Activated CD8-positive, alpha-beta T cell treated with anti-CD3 and anti-CD28 coated beads for 36 hours (primary cell): ENCODE measurements at regions not wholly inside any gene's neighbourhood (a gene's known extent, or its start where the extent isn't known, plus 50 kb on each side); places are given as distances from the start of the nearest gene placed in this dataset.

Experiments used
- ATAC-seq: fragments of 200-7000 bp; cut with Tn5 transposase; one replicate; pipeline ENCODE4 v1.10.0; 2021; ENCODE audit warnings: mild to moderate bottlenecking, moderate library complexity
- CTCF ChIA-PET: fragments of 350-600 bp; sonication (Branson Sonifier 250); formaldehyde crosslinking; loops from one replicate; lab custom pipeline; 2021; ENCODE audit warnings: antibody characterized with exemption; lab: Charles Lee
- POLR2A ChIA-PET: fragments of 350-600 bp; sonication (Branson Sonifier 250); formaldehyde crosslinking; loops from one replicate; lab custom pipeline; 2021; ENCODE audit warnings: antibody characterized with exemption; lab: Charles Lee
- DNase-seq: peaks from one replicate; pipeline ENCODE4 v3.0.0-alpha.2; 2020
- H3K27ac Mint-ChIP-seq: one replicate; pipeline ENCODE4 v1.8.0; 2021; ENCODE audit warnings: mild to moderate bottlenecking, mixed read lengths
- H3K27me3 Mint-ChIP-seq: one replicate; pipeline ENCODE4 v1.8.0; 2021; ENCODE audit warnings: mixed read lengths
- H3K36me3 Mint-ChIP-seq: one replicate; pipeline ENCODE4 v1.8.0; 2021; ENCODE audit warnings: low read depth, mixed read lengths
- H3K4me1 Mint-ChIP-seq: one replicate; pipeline ENCODE4 v1.8.0; 2021; ENCODE audit warnings: low read depth, mixed read lengths
- H3K4me3 Mint-ChIP-seq: one replicate; pipeline ENCODE4 v1.8.0; 2021; ENCODE audit warnings: mild to moderate bottlenecking, moderate library complexity, mixed read lengths
- H3K9me3 Mint-ChIP-seq: one replicate; pipeline ENCODE4 v1.8.0; 2021; ENCODE audit warnings: mixed read lengths
- intact Hi-C: fragments of 100-400 bp; cut with micrococcal nuclease; formaldehyde crosslinking; loops from one replicate; pipeline ENCODE4 v1.10.0; 2022
- TF ChIP-seq, protein P1 (sequence below): fragments of 200-600 bp; IDR thresholded peaks from one replicate; pipeline ENCODE4 v1.8.0; 2022; ENCODE audit warnings: antibody characterized with exemption, mild to moderate bottlenecking

DNA sequence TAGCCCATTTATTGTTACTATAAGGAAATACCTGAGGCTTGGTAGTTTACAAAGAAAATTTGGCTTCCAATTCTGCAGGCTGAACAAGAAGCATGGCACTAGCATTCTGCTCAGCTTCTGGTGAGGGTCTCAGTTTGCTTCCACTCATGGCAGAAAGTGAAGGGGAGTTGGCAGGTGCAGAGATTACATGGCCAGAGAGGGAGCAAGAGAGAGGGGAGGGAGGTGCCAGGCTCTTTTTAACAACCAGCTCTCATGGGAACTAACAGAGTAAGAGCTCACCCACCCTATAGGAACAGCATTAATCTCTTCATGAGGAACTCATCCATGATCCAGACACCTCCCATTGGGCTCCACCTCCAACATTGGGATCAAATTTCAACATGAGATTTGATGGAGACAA lies 437.9 kb downstream of the CHL1 start:
- Mint-ChIP-seq H3K36me3 (no peaks in the 10 kb centered on the region), H3K9me3 (no peaks in the 10 kb centered on the region), H3K27me3 (no peaks in the 10 kb centered on the region), H3K27ac (no peak overlapping the region), H3K4me3 (no peak overlapping the region), H3K4me1 (no peaks in the 10 kb centered on the region)
- DNase-seq (no peak), ATAC-seq (no peak)
- TF ChIP-seq, protein P1, sequence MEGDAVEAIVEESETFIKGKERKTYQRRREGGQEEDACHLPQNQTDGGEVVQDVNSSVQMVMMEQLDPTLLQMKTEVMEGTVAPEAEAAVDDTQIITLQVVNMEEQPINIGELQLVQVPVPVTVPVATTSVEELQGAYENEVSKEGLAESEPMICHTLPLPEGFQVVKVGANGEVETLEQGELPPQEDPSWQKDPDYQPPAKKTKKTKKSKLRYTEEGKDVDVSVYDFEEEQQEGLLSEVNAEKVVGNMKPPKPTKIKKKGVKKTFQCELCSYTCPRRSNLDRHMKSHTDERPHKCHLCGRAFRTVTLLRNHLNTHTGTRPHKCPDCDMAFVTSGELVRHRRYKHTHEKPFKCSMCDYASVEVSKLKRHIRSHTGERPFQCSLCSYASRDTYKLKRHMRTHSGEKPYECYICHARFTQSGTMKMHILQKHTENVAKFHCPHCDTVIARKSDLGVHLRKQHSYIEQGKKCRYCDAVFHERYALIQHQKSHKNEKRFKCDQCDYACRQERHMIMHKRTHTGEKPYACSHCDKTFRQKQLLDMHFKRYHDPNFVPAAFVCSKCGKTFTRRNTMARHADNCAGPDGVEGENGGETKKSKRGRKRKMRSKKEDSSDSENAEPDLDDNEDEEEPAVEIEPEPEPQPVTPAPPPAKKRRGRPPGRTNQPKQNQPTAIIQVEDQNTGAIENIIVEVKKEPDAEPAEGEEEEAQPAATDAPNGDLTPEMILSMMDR = no peak
- ChIA-PET CTCF (no interaction called here), POLR2A (no interaction called here)
- intact Hi-C loops = no loop called here

DNA sequence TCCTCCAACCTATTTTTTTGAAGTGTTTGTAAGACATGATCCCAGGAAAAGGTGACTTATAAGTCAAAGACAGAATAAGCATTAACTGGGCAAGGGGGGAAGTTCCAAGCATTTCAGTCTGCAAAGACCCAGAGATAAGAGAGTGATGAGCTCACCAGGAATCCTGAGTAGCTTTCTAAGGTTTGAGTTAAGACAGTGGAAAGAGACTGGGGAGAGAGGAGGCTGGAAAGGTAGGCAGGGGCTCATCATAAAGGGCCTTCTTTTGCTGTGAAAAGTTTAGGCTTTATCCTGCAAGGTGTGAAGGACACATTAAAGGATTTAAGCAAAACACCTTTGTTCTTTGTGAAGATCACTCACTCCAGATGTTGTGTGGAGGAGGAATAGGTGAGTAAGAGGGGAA lies 438.8 kb downstream of the CHL1 start:
- Mint-ChIP-seq H3K9me3 (no peaks in the 10 kb centered on the region), H3K4me3 (no peak overlapping the region), H3K4me1 (no peaks in the 10 kb centered on the region), H3K36me3 (no peaks in the 10 kb centered on the region), H3K27me3 (no peaks in the 10 kb centered on the region), H3K27ac (no peak overlapping the region)
- intact Hi-C loops = no loop called here
- no peak for ATAC-seq
- TF ChIP-seq, protein P1 = no peak
- ChIA-PET POLR2A (no interaction called here), CTCF (no interaction called here)
- no peak for DNase-seq

DNA sequence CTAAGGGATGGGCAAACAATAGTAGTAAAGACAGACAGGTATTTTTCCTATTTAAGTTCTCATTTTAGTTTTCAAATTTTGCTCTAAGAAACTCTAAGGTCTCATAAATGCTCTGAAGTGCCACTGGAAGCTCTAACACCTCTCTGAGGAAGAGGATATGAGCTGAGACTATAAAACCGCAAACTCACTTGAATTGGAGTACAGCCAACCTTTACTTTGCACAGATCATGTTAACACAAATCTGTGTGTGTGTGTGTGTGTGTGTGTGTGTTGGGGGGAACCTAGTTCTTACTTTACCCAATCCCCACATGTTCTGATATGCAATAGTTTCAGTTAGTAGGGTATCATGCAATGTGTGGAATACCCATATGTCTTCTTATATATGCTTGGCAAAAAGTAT lies 446.8 kb downstream of the CHL1 start:
- ChIA-PET POLR2A (no interaction called here), CTCF (no interaction called here)
- peaks cover 3% of the 10 kb centered on the region for H3K9me3 Mint-ChIP-seq
- ATAC-seq = no peak
- no peak overlapping the region for H3K27ac Mint-ChIP-seq
- no peak for DNase-seq
- H3K4me1 Mint-ChIP-seq = no peaks in the 10 kb centered on the region
- H3K4me3 Mint-ChIP-seq = no peak overlapping the region
- intact Hi-C loops = no loop called here
- H3K36me3 Mint-ChIP-seq = no peaks in the 10 kb centered on the region
- H3K27me3 Mint-ChIP-seq = no peaks in the 10 kb centered on the region
- TF ChIP-seq, protein P1 = no peak

DNA sequence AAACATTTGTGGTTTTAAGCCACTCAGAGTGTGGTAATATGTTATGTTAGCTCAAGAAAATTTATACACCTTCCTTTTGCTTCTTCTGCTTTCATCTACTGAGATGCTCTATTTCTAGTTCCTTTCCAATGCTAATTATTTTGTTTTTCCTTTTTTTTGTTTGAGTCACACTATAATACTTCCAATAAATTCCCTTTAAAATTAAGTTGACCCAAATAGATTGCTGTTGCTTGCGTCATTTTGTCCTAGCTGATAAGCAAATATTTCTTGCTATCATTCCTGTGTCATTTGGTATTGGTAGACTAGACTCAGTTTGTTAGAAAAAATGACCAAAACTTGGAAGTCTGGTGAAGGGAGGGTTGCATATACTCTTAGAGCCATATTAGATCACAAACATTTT lies 437.0 kb upstream of the CNTN6 start:
- ChIA-PET CTCF (no interaction called here), POLR2A (no interaction called here)
- TF ChIP-seq, protein P1 = no peak
- no peaks in the 10 kb centered on the region for H3K36me3 Mint-ChIP-seq
- peaks cover 8% of the 10 kb centered on the region for H3K9me3 Mint-ChIP-seq
- no peak overlapping the region for H3K4me3 Mint-ChIP-seq
- intact Hi-C loops = no loop called here
- DNase-seq = no peak
- H3K4me1 Mint-ChIP-seq = no peaks in the 10 kb centered on the region
- no peak overlapping the region for H3K27ac Mint-ChIP-seq
- H3K27me3 Mint-ChIP-seq = no peaks in the 10 kb centered on the region
- ATAC-seq = no peak

DNA sequence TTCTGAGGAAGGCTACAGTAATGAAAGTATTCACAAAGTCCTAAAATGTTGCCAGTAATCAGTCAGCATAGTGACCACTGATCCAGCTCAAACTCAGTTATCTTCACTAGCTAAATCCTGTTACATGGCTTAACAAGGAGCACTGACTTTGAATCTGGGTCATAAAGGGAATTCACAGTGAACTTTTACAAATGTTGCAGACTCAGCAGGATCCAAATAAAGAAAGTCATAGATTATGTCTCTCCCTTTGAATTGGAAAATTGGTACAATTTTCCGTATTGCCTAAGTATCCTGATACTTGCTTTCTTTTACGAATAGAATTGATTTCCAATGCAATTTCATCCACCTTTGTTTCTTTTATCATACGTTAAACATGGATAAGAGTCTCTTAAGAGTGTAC lies 431.5 kb upstream of the CNTN6 start:
- TF ChIP-seq, protein P1 = no peak
- intact Hi-C loops = no loop called here
- H3K27ac Mint-ChIP-seq = no peak overlapping the region
- DNase-seq = no peak
- ChIA-PET CTCF (no interaction called here), POLR2A (no interaction called here)
- no peaks in the 10 kb centered on the region for H3K27me3 Mint-ChIP-seq
- no peaks in the 10 kb centered on the region for H3K4me1 Mint-ChIP-seq
- no peak overlapping the region for H3K4me3 Mint-ChIP-seq
- H3K36me3 Mint-ChIP-seq = no peaks in the 10 kb centered on the region
- peaks cover 5% of the 10 kb centered on the region for H3K9me3 Mint-ChIP-seq
- ATAC-seq = no peak
